GM21737 (cell line): ENCODE measurements at regions not wholly inside any gene's neighbourhood (a gene's known extent, or its start where the extent isn't known, plus 50 kb on each side); places are given as distances from the start of the nearest gene placed in this dataset.

Experiments
- ATAC-seq: cut with Tn5 transposase; IDR thresholded peaks from one replicate; pipeline ENCODE4 v1.9.1; 2021; ENCODE audit warnings: mild to moderate bottlenecking, moderate library complexity; ENCODE audit not compliant: unreplicated experiment

DNA sequence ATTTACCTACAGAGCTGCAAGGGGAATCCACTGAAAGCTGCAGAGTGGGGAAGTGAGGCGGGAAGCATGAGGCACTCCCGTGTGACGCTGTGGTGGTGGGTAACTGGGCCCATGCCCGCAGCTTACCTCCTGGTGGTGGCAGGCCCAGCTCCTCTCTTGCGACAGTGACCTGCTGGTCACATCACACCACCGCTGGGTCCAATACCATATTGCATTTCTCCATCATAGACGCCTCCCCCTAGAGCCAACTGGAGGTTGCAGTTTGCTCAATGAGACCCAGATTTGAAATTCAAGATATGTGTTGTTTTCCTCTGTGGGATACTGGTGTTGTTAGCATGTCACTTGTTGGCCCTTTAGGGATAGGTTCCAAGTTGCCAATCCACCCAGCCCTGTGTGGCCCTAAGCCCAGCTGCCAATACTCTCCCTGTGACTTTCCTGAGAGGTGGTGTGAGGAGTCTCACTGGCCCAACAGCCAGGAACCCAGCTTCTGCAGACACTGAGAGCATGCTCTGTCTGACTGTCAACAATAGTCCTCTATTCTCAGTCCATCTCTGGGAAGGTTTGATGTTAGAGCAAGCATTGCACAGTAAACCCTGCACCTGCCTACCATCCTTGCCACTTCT, 428.3 kb downstream of the GADD45G start:
- no peak for ATAC-seq

DNA sequence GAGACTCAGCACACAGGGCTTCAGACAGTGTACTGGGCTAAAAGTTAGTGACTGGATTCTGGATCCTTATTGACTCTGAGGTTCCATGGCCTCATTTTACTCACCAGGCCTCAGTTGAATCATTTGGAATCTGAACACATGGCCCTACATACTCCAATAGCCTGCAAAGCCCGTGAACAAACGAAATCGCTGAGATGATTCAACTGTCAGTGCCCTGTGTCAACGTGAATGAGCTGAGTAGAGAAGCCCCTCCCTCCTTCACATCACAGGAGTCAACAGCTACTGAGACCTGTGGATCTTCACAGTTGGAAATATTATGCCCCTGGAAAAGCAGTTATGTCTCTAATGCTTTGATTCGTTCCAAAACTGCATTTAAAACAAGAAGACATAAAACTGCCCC, 429.3 kb downstream of the GADD45G start:
- no peak for ATAC-seq

DNA sequence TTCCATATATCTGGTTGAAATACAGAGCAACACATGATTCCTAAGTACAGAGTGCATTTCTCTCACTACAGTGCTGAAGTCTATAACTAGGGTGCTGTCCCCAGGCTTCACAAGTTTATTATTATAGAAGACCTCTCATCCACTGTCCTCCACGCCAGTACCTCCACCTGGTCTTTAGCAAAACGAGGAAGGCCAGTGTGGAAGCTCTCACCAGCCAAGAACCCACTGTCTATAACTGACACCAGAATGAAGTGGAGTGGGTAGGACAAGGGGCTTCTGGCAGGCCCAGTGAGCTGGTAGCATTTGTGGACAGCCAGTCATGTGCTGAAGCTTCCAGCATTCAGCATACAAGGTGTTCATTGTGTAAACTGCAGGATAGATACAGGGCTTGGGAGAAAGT, 430.7 kb downstream of the GADD45G start:
- no peak for ATAC-seq

DNA sequence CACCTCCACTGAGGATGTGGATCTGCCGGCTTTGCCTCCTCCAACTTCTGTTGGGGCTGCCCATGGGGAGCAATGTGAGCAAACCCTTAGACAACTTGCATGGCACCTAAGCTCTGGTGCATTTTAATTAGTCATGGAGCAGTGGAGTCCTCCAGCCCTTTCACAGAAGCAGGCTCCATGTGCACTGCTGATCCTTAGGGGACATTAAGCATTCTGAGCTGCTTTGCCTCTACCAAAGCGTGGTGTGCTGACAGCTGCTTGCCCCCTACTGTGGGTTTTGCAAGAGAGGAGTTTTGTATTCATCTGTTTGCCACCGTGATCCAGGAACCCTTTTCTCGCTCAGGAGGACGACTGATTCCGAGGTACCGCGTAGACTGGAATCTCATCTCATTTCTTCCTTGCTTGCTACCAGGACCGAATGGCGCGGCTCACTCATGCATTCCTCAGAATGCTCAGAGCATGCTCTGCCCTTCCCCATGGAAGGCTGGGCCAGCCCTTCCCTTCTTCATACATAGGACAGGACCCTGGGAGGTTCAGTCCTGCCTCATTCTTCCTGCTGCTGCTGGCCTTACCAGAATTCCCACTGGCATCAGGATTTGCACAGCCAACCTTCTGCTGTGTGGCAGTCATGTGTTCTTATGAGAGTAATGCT, 432.5 kb downstream of the GADD45G start:
- no peak for ATAC-seq

DNA sequence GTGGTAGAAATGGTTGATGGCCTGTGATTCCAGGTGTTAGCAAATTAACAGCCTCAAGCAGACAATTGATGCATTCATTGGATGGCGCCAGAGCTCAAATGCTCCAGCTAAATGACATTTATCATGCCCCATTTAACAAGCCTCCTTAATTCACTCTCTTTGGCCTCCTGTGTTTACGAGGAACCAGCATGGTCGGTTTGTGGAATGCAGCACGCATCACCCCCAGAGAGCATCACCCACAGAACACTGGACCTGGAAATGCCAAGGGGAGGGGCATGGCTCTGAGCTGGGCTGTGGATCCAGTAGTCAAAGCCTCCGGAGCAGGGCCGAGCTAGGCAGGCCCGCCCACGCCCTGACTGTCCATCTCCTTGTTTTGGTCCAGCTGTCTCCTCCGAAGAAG, 434.0 kb downstream of the GADD45G start:
- ATAC-seq: no peak

DNA sequence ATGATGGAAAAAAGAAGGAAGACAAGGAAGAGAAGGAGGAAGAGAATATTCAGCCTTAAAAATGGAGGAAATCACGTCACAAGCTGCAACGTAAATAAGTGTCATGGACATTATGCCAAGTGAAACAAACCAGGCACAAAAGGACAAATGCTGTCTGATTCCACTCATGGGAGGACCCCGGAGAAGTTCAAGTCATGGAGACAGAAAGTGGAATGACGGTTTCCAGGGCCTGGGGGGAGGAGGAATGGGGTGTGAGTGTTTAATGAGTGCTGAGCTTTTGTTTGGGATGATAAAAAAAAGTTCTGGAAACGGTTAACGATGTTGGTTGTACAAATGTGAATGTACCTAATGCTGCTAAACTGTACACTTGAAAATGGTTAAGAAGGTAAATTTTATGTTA, 439.5 kb downstream of the GADD45G start:
- ATAC-seq: no peak

DNA sequence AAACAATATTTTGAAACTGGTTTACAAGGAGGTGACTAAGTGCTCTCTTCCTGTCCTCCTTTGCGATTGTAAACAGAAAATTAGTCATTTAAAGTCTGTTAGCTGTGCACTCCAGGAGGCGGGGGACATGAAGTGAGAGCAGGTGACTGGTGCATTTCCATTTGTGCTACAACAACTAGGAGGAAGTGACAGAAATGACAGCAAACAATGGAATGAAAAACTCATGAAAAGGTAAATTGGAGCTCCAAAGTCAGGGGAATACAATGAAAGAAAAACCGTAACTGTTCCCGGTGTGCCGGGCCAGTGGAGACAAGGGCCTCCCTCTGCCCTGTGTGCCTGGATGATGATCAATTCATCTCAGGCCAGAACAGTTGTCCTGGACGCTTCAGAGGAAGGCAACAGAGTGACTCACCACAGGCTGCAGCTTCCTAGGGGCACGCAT, 439.9 kb downstream of the GADD45G start:
- no peak for ATAC-seq

DNA sequence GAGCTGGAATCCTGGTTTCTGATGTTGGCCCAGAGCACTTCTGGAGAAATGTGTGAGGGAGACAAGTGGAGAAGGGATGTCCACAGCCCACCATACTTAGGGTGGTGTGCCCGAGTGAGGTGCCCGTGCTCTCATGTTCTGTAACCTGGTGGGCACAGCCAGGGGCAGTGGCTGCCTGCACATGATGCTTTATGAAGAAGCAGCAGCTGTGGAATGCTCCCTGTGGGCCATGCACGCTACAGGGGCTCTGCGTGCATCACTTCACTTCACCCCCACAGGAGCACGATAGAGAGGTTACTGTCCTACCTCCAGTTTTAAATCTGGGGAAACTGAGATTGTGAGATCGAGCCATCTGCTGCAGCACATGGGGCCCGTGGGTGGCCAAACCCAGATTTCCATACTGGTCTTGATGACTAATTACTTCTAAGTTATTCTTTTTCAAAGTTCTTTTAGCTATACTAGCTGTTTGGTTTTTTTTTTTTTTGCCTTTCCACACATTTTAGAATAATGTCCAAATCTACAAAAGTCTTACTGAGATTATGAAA, 441.6 kb downstream of the GADD45G start:
- no peak for ATAC-seq

DNA sequence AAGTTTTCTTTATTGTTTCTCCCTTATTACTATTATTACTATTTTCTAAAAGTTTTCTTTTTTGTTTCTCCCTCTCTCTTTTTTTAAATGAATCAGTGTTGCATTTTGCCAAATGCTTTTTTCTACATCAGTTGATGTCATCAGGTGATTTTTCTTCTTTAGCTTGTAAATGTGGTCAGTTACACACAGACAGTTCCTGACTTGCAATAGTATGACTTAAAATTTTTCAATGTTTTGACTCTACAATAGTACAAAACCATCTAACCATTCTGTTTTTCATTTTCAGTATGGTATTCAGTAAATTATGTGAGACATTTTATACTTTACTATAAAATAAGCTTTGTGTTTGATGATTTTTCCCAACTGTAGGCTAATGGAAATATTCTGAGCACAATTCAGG, 443.0 kb downstream of the GADD45G start:
- no peak for ATAC-seq

DNA sequence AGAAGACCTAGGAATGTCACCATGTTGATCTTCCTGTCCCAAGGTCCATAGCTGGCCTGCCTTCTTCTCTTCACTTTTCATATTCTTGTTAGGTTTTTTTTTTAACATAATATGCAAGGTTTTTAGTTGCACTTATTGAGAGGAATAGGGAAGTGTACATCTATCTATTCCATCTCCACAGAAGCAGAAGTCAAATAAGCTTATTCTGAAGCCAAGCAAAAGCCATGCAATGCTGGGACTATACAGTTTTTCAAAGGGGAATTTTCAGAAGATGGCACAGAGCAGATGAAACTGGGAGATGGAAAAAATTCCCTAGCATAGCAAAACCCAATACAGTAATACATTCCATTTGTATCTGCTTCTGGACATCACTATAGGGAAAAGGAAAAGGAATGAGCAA, 447.6 kb downstream of the GADD45G start:
- ATAC-seq: no peak

DNA sequence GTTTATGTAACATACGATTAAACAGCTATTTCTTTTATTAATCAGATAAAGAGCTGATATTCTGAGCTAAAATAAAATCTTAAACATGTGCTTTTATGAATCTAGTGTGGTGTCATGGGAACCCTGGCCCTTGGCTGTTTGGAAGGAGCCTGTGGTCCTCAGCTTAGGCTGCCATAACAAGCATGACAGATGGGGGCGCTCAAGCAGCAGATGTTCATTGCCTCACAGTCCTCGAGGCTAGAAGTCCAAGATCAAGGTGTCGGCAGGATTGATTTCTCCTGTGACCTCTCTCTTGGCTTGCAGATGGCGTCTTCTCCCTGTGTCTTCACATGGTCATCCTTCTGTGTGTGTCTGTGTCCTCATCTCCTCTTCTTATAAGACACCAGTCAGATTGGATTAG, 448.2 kb downstream of the GADD45G start:
- ATAC-seq: no peak

DNA sequence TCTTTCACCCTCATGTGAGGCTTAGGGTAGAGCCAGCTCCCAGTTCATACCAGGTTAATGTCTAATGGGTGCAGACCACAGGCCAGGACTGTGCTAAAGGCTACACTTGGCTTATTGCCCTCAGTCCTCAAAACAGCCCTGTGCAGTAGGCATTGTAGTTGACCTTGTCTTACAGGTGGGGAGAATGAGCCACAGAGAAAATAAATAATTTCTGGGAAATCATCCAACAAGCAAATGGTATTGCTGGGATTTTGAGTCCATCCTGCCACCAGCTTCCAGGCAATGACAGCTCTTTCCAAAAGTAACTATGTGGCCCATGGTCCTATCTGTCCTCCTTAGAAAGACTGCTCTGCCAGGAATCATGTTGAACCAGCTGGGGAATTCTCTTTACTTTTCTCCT, 450.0 kb downstream of the GADD45G start:
- ATAC-seq: no peak

DNA sequence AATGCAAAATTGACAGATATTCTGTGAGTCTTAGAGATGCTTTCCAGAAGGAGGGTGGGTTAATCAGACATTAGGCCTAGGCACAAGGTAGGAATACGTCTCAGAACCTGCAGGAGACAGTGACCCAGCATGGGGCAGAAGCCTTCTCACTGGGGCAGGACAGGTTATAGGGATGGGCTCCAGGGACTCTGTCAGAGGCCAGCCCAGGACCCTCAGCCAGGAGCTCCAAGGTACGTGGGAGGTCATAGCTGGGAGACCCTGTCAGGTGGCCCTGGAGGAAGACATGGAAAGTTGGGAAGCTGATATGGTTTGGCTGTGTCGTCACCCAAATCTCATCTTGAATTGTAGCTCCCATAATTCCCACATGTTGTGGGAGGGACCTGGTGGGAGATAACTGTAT, 450.4 kb downstream of the GADD45G start:
- no peak for ATAC-seq

DNA sequence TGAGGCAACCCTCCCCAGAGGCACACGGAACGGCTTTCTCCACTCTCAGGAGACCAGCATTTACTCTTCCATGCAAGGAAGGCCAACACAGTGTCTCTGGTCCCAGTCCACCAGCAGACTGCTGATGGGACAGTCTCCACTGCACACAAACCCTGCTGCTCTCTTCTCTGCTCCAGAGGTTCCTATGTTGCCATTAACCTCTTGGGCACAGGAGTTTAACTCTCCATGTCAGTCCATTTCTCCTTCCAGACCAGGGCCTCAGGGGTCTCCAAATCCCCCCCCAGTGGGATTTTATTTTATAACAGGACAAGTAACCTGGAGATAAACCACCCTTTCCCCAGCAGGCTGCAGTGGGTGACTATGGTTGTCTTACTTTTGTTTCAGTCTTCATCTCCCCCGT, 452.5 kb downstream of the GADD45G start:
- no peak for ATAC-seq

DNA sequence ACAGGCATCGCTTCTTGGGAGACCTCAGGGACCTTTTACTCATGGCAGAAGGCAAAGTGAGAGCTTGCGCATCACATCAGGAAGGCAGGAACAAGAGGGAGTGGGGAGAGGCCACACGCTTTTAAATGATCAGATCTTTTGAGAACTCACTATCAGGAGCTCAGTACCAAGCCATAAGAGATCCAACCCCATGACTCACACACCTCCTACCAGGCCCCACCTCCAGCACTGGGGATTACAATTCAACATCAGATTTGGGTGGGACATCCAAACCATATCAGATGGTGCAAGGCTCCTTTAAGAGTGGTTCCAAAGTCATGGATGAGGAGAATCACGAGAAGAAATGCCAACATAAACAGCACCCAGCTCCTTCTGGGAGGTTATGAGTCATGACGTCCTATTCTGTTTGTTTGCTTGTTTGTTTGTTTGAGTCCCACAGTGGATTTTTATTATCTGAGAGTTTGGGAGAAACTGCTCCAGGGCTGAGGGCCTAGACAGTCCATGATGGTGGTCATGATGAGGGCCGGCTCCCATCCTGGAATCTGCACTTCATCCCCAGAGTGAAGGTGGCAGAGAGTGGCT, 453.5 kb downstream of the GADD45G start:
- no peak for ATAC-seq

DNA sequence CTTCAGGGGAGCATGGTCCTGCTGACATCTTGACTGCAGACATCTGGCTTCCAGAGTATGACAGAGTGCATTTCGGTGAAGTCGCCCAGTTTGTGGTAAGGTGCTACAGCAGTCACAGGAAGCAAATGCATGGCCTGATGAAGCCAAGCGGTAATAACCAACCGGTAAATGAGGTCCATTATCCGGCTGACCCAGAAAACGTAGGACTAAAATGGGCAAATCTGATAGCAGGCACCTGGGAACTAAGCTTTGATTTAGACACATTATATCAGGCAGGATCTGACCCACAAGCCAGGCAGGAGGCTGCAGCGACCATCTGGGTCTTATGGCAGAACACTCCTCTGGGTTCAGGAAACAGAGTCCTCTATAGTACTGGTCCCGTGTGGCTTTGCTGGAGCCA, 454.6 kb downstream of the GADD45G start:
- ATAC-seq: no peak

DNA sequence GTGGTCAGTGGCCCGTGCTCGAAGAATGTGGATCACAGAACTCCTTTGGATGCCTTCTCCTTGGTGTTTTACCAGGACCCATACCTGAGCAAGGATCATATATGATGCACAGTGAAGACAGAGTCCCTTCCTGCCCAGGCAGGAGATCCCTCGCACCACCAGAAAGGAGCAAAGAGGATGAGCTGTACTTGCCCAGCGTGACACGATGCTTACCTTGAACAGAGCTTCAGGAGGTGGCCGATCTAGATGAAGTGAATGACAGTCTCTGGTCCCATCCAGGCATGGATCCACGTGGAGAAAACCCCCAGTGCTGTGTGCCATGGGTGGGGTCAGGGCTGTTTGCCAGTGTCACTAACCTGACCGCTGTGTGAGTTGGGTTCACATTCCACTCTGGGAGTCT, 455.4 kb downstream of the GADD45G start:
- no peak for ATAC-seq

DNA sequence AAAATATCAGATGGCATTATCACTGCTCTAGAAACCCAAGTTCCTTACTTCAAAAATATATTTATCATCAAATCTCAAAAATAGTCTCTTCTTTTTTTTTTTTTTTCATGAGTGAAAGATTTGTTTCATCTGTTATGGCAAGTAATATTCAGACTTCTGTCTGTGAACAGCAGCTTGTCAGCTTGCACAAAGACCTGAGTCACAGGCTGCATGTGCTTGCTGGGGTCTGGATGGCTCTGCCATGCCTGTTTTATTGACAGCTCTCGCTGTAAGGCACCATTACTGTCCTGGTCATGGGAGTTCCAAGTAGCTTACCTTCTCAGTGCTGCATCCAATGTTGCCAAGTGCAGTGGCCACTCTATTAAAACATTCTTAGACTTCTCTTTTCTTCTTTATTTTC, 456.4 kb downstream of the GADD45G start:
- no peak for ATAC-seq

DNA sequence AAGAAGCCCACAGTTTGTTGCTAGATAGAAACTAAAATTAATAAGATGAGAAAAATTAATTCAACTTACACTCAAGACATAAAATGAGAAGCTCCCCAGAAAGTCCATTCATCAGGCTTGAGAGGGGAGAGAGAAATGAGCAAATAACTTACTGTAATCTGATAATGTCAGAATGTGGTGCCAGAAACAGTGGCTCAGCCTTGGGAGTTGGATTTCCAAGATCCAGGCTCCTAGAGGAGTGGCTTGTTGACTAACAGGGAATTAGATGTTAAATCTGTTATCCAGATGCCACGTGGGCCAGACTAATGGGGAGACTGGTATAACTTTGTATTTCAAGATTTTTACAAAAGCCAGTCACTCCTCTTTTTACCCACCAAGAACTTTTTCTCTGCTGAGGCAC, 458.2 kb downstream of the GADD45G start:
- ATAC-seq: no peak

DNA sequence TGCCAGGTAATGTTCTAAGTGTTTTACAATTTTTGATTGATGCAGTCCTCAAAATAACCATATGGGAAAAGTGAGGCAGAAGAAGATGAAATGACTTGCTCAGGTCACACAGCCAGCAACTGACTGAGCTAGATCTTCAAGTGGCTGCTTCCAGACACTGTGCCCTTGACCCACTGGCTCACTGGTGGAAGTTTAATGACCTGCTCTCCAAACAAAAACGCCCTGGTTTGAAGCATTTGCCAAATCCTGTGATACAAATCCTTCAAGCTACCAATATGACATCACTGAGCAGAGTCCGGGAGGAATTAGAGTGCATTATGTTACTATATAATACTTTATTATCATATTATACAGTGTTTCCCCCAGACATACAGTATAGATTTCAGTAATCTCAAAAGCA, 459.4 kb downstream of the GADD45G start:
- no peak for ATAC-seq

DNA sequence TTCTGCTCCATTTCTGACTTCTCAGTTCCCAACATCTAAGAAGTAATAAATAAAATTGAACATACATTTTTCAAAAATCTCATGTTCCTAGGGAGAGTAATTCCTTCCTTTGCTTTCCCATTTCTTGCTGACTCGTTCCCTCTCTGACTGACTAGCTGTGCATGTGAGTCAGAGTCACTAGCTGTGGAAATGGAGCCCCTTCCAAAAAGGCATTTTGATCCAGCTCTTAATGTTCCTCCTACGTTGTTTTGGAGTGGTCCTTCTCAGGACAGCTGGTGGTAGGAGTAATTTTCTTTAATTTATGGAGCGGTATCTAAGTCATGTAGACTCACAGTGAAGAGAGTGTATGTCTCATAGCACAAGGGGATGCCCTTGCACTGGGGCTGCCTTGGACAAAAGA, 460.2 kb downstream of the GADD45G start:
- no peak for ATAC-seq

DNA sequence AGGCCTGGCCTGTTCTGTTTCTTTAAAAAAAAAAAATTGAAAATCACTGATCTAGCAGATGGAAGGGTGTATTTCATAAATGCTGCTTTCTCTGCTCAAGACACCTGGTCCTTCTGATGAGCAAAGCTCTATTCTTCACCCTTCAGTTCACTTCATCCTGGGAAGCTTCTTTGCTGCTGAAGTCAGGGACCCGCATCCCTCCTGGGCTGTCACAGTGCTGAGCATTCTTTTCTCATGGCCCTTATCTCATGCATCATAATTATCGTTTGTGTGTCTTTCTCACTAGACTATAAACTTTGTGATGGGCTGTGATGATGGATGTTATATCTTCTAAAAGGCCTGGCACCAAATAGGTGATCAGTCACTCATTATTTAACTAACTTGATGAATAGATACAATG, 461.0 kb downstream of the GADD45G start:
- ATAC-seq: no peak
